Panc1 (cell line): ENCODE measurements at regions not wholly inside any gene's neighbourhood (a gene's known extent, or its start where the extent isn't known, plus 50 kb on each side); places are given as distances from the start of the nearest gene placed in this dataset.

ENCODE experiments used
- ATAC-seq: fragments of 200-7000 bp; cut with Tn5 transposase; 2 replicates; pipeline ENCODE4 v1.9.1; 2020; ENCODE audit warnings: mild to moderate bottlenecking, moderate library complexity
- BruUV-seq: library from RNA; stranded (reverse); fragments of 400-500 nt; replicated peaks from 2 replicates; lab custom pipeline; 2021; lab: Mats Ljungman, UMichigan
- CTCF ChIA-PET: fragments of 300-600 bp; sonication (Branson Sonifier 250); formaldehyde crosslinking; loops from one replicate; lab custom pipeline; 2022; ENCODE audit warnings: antibody characterized with exemption; lab: Charles Lee
- POLR2A ChIA-PET: fragments of 300-600 bp; sonication (Branson Sonifier 250); formaldehyde crosslinking; loops from one replicate; lab custom pipeline; 2022; ENCODE audit warnings: antibody characterized with exemption; lab: Charles Lee
- DNase-seq: peaks from one replicate; pipeline ENCODE4 v3.0.0-alpha.2; 2010; ENCODE audit warnings: low read depth, low spot score
- H3K27ac ChIP-seq: 2 replicates; pipeline ENCODE4 v1.5.1; 2011; ENCODE audit warnings: mild to moderate bottlenecking, low read length, inconsistent platforms
- H3K27me3 ChIP-seq: fragments of 200-500 bp; sonication (Bioruptor generic); 2 replicates; pipeline ENCODE4 v1.6.0; 2014; ENCODE audit warnings: low read length, inconsistent platforms; ENCODE audit not compliant: control insufficient read depth, insufficient read depth
- H3K36me3 ChIP-seq: fragments of 200-500 bp; sonication (Bioruptor generic); 2 replicates; pipeline ENCODE4 v1.5.1; 2014; ENCODE audit warnings: inconsistent platforms, mild to moderate bottlenecking, low read length, moderate library complexity; ENCODE audit not compliant: control insufficient read depth, insufficient read depth
- H3K4me1 ChIP-seq: 2 replicates; pipeline ENCODE4 v1.5.1; 2011; ENCODE audit warnings: inconsistent platforms, mild to moderate bottlenecking, low read length, moderate library complexity; ENCODE audit not compliant: control insufficient read depth, insufficient read depth
- H3K4me3 ChIP-seq, 2 experiments: 2 replicates each; pipeline ENCODE4 v1.5.1; 2011 to 2012; ENCODE audit warnings: low read depth in 2 of 2, low read length in 2 of 2, mild to moderate bottlenecking in 2 of 2, inconsistent platforms in 1 of 2, moderate library complexity in 1 of 2
- H3K9me3 ChIP-seq: fragments of 200-500 bp; sonication (Bioruptor generic); 2 replicates; pipeline ENCODE4 v1.5.1; 2014; ENCODE audit warnings: low read depth, mild to moderate bottlenecking, inconsistent platforms, low read length, moderate library complexity; ENCODE audit not compliant: control insufficient read depth, insufficient read depth
- POLR2AphosphoS5 ChIP-seq: IDR thresholded peaks from 2 replicates; pipeline ENCODE4 v1.6.1; 2012; ENCODE audit warnings: mild to moderate bottlenecking, low read depth, low read length, moderate library complexity
- REST ChIP-seq, 2 experiments: IDR thresholded peaks; 2 replicates each; pipeline ENCODE4 v1.6.1; 2011 to 2012; ENCODE audit warnings: low read depth in 2 of 2, control low read depth in 1 of 2, low read length in 1 of 2, mild to moderate bottlenecking in 1 of 2, moderate library complexity in 1 of 2; ENCODE audit not compliant: insufficient read depth in 1 of 2
- SIN3A ChIP-seq: IDR thresholded peaks from 2 replicates; pipeline ENCODE4 v1.6.1; 2012; ENCODE audit warnings: low read depth, mild to moderate bottlenecking, low read length, moderate library complexity, borderline replicate concordance; ENCODE audit not compliant: insufficient read depth
- TCF7L2 ChIP-seq: IDR thresholded peaks from 2 replicates; pipeline ENCODE4 v1.6.1; 2011; ENCODE audit warnings: mild to moderate bottlenecking, low read depth, low read length, inconsistent platforms
- in situ Hi-C: cut with HindIII; loops from 2 replicates; pipeline ENCODE4 v1.10.0; 2016; ENCODE audit warnings: low sequenced_read_pairs, low pct_unique_long_range_greater_than_20kb
- intact Hi-C: fragments of 100-400 bp; cut with micrococcal nuclease; formaldehyde crosslinking; loops from one replicate; pipeline ENCODE4 v1.10.0; 2022; ENCODE audit not compliant: unreplicated experiment
- TF ChIP-seq, protein P1 (sequence below): fragments of 450-650 bp; IDR thresholded peaks from 2 replicates; pipeline ENCODE4 v1.5.1; 2017; ENCODE audit warnings: mild to moderate bottlenecking

DNA sequence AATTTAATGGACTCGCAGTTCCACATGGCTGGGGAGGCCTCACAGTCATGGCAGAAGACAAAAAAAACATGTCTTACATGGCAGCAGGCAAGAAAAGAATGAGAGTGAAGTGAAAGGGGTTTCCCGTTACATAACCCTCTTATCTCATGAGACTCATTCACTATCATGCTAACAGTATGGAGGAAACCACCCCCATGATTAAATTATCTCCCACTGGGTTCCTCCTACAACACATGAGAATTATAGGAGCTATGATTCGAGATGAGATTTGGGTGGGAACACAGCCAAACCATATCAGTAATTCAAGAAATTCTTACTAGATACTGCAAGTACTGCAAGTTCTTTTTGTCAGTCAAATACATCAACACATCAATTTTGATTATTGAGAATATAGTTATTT is 311.4 kb upstream of the SLITRK3 start:
- POLR2A ChIA-PET, result no interaction called here
- no peak for TF ChIP-seq TCF7L2
- TF ChIP-seq POLR2AphosphoS5, result no peak
- TF ChIP-seq, protein P1, sequence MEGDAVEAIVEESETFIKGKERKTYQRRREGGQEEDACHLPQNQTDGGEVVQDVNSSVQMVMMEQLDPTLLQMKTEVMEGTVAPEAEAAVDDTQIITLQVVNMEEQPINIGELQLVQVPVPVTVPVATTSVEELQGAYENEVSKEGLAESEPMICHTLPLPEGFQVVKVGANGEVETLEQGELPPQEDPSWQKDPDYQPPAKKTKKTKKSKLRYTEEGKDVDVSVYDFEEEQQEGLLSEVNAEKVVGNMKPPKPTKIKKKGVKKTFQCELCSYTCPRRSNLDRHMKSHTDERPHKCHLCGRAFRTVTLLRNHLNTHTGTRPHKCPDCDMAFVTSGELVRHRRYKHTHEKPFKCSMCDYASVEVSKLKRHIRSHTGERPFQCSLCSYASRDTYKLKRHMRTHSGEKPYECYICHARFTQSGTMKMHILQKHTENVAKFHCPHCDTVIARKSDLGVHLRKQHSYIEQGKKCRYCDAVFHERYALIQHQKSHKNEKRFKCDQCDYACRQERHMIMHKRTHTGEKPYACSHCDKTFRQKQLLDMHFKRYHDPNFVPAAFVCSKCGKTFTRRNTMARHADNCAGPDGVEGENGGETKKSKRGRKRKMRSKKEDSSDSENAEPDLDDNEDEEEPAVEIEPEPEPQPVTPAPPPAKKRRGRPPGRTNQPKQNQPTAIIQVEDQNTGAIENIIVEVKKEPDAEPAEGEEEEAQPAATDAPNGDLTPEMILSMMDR, result no peak
- no peak for TF ChIP-seq SIN3A
- no peak for TF ChIP-seq REST (IDR thresholded peaks at IDR 0.05; ENCODE audit: insufficient read depth in 1 of 2, low read depth in 2 of 2, low read length in 1 of 2)
- Histone ChIP-seq H3K36me3 (no peaks in the 10 kb centered on the region), H3K27me3 (no peaks in the 10 kb centered on the region), H3K27ac (no peak overlapping the region), H3K4me1 (no peaks in the 10 kb centered on the region), H3K9me3 (0 out of 2 replicates have a peak, but pooled peaks cover 4% of the 10 kb centered on the region), H3K4me3 (no peak overlapping the region)
- ATAC-seq, result no peak
- intact Hi-C loops (no loop called here), in situ Hi-C loops (no loop called here)
- no peak for DNase-seq
- BruUV-seq, result no TSS peak
- CTCF ChIA-PET, result no interaction called here

DNA sequence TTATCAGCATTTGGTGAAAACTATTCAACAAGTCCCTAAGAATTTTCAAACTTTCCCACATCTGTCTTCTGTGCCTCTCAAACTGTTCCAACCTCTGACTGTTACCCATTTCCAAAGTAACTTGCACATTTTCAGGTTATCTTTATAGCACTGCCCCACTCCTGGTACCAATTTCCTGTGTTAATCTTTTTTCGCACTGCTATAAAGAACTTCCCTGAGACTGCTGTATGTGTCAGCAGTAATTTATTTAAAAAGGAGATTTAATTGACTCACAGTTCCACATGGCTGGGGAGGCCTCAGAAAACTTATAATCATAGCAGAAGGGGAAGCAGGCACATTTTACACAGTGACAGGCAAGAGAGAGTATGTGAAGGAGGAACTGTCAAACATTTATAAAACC is 310.9 kb upstream of the SLITRK3 start:
- Histone ChIP-seq H3K36me3 (no peaks in the 10 kb centered on the region), H3K27ac (no peak overlapping the region), H3K9me3 (0 out of 2 replicates have a peak, but pooled peaks cover 4% of the 10 kb centered on the region), H3K4me1 (no peaks in the 10 kb centered on the region), H3K4me3 (no peak overlapping the region), H3K27me3 (no peaks in the 10 kb centered on the region)
- intact Hi-C loops (no loop called here), in situ Hi-C loops (no loop called here)
- ATAC-seq (no peak), DNase-seq (no peak)
- BruUV-seq, result no TSS peak
- ChIA-PET CTCF (no interaction called here), POLR2A (no interaction called here)
- no peak for TF ChIP-seq POLR2AphosphoS5
- no peak for TF ChIP-seq SIN3A
- TF ChIP-seq, protein P1, result no peak
- no peak for TF ChIP-seq TCF7L2
- TF ChIP-seq REST (IDR thresholded peaks at IDR 0.05; ENCODE audit: insufficient read depth in 1 of 2, low read depth in 2 of 2, low read length in 1 of 2), result no peak
